ENCODE measurements at regions not wholly inside any gene's neighbourhood (a gene's known extent, or its start where the extent isn't known, plus 50 kb on each side); places are given as distances from the start of the nearest gene placed in this dataset.

- Histone ChIP-seq H3K4me3 (ENCODE audit: extremely low read depth in 1 of 4, insufficient read depth in 2 of 4, low read depth in 3 of 4, low read length in 4 of 4) (no peak overlapping the region), H3K36me3 (ENCODE audit: control insufficient read depth in 2 of 4, insufficient read depth in 4 of 4, low read length in 3 of 4) (no peaks in the 10 kb centered on the region), H3K23me2 (ENCODE audit: low read depth, low read length) (no peaks in the 10 kb centered on the region), H3K23ac (ENCODE audit: insufficient read length) (no peak overlapping the region), H3K4me1 (replicated peaks in 1 of 4; ENCODE audit: control insufficient read depth in 3 of 4, insufficient read depth in 4 of 4, low read length in 3 of 4) (no peaks in the 10 kb centered on the region), H2AFZ (ENCODE audit: low read length) (no peak overlapping the region), H3K56ac (replicated peaks; ENCODE audit: insufficient read length, low read depth, low read length) (no peak overlapping the region), H3K4me2 (ENCODE audit: insufficient read depth in 1 of 2, low read depth in 2 of 2, low read length in 2 of 2) (no peak overlapping the region), H3K14ac (ENCODE audit: insufficient read length) (no peak overlapping the region), H4K20me1 (replicated peaks in 1 of 2; ENCODE audit: control insufficient read depth in 1 of 2, insufficient read depth in 2 of 2, low read length in 2 of 2) (no peaks in the 10 kb centered on the region), H3K79me2 (ENCODE audit: control insufficient read depth in 1 of 2, insufficient read depth in 2 of 2, low read length in 2 of 2) (no peaks in the 10 kb centered on the region), H2BK20ac (ENCODE audit: low read length) (no peak overlapping the region), H3K4ac (replicated peaks; ENCODE audit: insufficient read length, low read depth, low read length) (no peak overlapping the region), H3K9ac (replicated peaks in 1 of 4; ENCODE audit: extremely low read depth in 1 of 4, low read depth in 3 of 4, low read length in 3 of 4) (no peak overlapping the region), H2BK120ac (replicated peaks; ENCODE audit: low read depth, low read length) (no peak overlapping the region), H3K79me1 (ENCODE audit: low read depth, low read length) (no peaks in the 10 kb centered on the region), H2AK5ac (ENCODE audit: low read depth, low read length) (no peak overlapping the region), H2BK5ac (ENCODE audit: low read depth, low read length) (no peak overlapping the region), H4K8ac (ENCODE audit: extremely low read depth, insufficient read depth, low read length) (no peak overlapping the region), H3K18ac (ENCODE audit: extremely low read depth, low read length) (no peak overlapping the region), H2BK12ac (ENCODE audit: low read depth, low read length) (no peak overlapping the region), H3K27me3 (replicated peaks in 1 of 4; ENCODE audit: control insufficient read depth in 3 of 4, extremely low read depth in 1 of 4, insufficient read depth in 3 of 4, low read length in 3 of 4) (no peaks in the 10 kb centered on the region), H4K5ac (ENCODE audit: insufficient read length, low read depth, low read length) (no peak overlapping the region), H4K91ac (replicated peaks; ENCODE audit: insufficient read length, low read length) (no peak overlapping the region), H3K27ac (ENCODE audit: low read depth, low read length) (no peak overlapping the region), H3K9me3 (ENCODE audit: insufficient read depth in 2 of 2, low read depth in 1 of 2, low read length in 1 of 2) (no peaks in the 10 kb centered on the region; a peak in 2 of 4 replicates), H2BK15ac (ENCODE audit: low read length) (no peak overlapping the region)
- WGBS, 2 experiments (ENCODE audit: extremely low coverage in 1 of 2, insufficient coverage in 1 of 2, insufficient read length in 1 of 2, insufficient replicate concordance in 2 of 2, low coverage in 1 of 2, low lambda C conversion rate in 2 of 2, missing lambda C conversion rate in 1 of 2), result 85% methylated on average over 2 of the region's 2 CpGs; no CpG with 5 or more reads in 1 of the 2 experiments
- FAIRE-seq, result no peak
- ChIA-PET POLR2A (ENCODE audit: partially characterized antibody) (no interaction called here), CTCF (ENCODE audit: partially characterized antibody) (interaction anchor here (0.9 to 1.1 kb wide), 3 partner anchors 51 to 770 kb away, joined by 3 to 4 read pairs (median 3); no protein-coding TSS in a partner anchor)
- DNase-seq (ENCODE audit: low read depth in 1 of 2, low spot score in 2 of 2), result no peak
- no peak for TF ChIP-seq CBX5 (IDR thresholded peaks at IDR 0.05; ENCODE audit: low read depth, low read length)
- no peak for TF ChIP-seq TCF12 (IDR thresholded peaks at IDR 0.05; ENCODE audit: low read depth, low read length)
- TF ChIP-seq ZNF274 (IDR thresholded peaks at IDR 0.05; ENCODE audit: borderline replicate concordance, extremely low read depth, low read length), result no peak
Observed at GRCh38 chr4:10951306-10951705, 266.7 kb upstream of the CLNK start.

Measured in H1 (cell line).